ENCODE measurements at regions not wholly inside any gene's neighbourhood (a gene's known extent, or its start where the extent isn't known, plus 50 kb on each side); places are given as distances from the start of the nearest gene placed in this dataset.

DNA sequence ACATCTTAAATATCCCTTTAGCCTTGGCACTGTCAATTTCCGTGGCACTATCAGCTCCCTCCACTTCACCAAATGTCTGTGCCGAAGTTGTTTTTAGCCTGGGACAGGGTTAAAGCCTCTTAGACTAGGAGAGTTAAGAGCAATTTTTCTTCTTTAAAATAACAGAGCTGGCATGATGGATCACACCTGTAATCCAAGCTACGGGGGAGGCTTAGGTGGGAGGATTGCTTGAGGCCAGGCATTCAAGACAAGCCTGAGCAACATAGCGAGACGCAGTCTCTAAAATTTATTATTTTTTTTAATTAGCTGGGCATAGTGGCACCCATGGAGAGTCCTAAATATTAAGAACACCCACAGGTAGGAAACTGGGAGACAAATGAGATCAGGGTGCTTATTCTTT lies 209.8 kb upstream of the MAGEB18 start:
- Histone ChIP-seq H3K4me3 (ENCODE audit: insufficient read length, low read depth) (no peak overlapping the region), H3K4me1 (ENCODE audit: insufficient read depth, insufficient read length) (no peaks in the 10 kb centered on the region), H3K36me3 (ENCODE audit: insufficient read depth, insufficient read length, low read length) (no peaks in the 10 kb centered on the region), H3K9ac (ENCODE audit: insufficient read length, low read depth) (no peak overlapping the region), H3K27me3 (ENCODE audit: insufficient read depth, insufficient read length) (no peaks in the 10 kb centered on the region), H3K9me3 (ENCODE audit: insufficient read depth, low read length) (no peaks in the 10 kb centered on the region)
- DNase-seq (ENCODE audit: low read depth, low spot score), result no peak
- TF ChIP-seq ZNF274 (IDR thresholded peaks at IDR 0.05; ENCODE audit: low read depth, low read length) (no peak), SUZ12 (IDR thresholded peaks at IDR 0.05; ENCODE audit: extremely low read depth, insufficient read depth, insufficient read length) (no peak), YY1 (IDR thresholded peaks at IDR 0.05; ENCODE audit: insufficient read depth, insufficient read length) (no peak)

GRCh38 chrX:25941087-25941486 lies 197.1 kb upstream of the MAGEB18 start:
- Histone ChIP-seq H3K9ac (ENCODE audit: insufficient read length, low read depth) (no peak overlapping the region), H3K36me3 (ENCODE audit: insufficient read depth, insufficient read length, low read length) (no peaks in the 10 kb centered on the region)

GRCh38 chrX:25941559-25942250 lies 196.4 kb upstream of the MAGEB18 start:
- DNase-seq (ENCODE audit: low read depth, low spot score), result no peak
- Histone ChIP-seq H3K4me3 (ENCODE audit: insufficient read length, low read depth) (no peak overlapping the region), H3K36me3 (ENCODE audit: insufficient read depth, insufficient read length, low read length) (no peaks in the 10 kb centered on the region), H3K4me1 (ENCODE audit: insufficient read depth, insufficient read length) (no peaks in the 10 kb centered on the region), H3K27me3 (ENCODE audit: insufficient read depth, insufficient read length) (no peaks in the 10 kb centered on the region), H3K9me3 (ENCODE audit: insufficient read depth, low read length) (no peaks in the 10 kb centered on the region), H3K9ac (ENCODE audit: insufficient read length, low read depth) (no peak overlapping the region)
- TF ChIP-seq SUZ12 (IDR thresholded peaks at IDR 0.05; ENCODE audit: extremely low read depth, insufficient read depth, insufficient read length) (no peak), YY1 (IDR thresholded peaks at IDR 0.05; ENCODE audit: insufficient read depth, insufficient read length) (no peak), ZNF274 (IDR thresholded peaks at IDR 0.05; ENCODE audit: low read depth, low read length) (no peak)

More at GRCh38 chrX:25941087-25941486, 197.1 kb upstream of the MAGEB18 start:
- H3K4me3 ChIP-seq (ENCODE audit: insufficient read length, low read depth), result no peak overlapping the region
- no peak for TF ChIP-seq SUZ12 (IDR thresholded peaks at IDR 0.05; ENCODE audit: extremely low read depth, insufficient read depth, insufficient read length)
- TF ChIP-seq ZNF274 (IDR thresholded peaks at IDR 0.05; ENCODE audit: low read depth, low read length), result no peak
- no peak for TF ChIP-seq YY1 (IDR thresholded peaks at IDR 0.05; ENCODE audit: insufficient read depth, insufficient read length)
- no peaks in the 10 kb centered on the region for H3K9me3 ChIP-seq (ENCODE audit: insufficient read depth, low read length)
- H3K4me1 ChIP-seq (ENCODE audit: insufficient read depth, insufficient read length), result no peaks in the 10 kb centered on the region
- H3K27me3 ChIP-seq (ENCODE audit: insufficient read depth, insufficient read length), result no peaks in the 10 kb centered on the region
- no peak for DNase-seq (ENCODE audit: low read depth, low spot score)

DNA sequence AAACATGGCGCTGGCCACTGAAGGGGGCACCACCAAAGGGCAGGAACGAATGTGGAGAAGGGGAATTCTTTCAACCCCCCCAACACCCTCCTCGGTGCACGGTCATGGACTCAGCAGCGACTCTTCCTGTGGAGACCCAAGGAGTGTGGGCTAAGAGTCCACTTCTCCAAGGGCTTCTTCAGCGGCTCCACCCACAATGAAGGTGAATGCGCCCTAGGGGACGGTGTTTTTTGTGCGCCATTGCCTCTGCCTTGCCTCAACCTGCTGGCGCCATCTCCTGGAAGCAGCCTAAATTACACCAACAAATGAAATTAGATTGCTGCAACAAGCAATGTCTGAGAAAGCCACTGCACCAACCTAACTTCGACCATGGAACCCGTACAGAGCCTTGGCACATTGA lies 169.2 kb upstream of the MAGEB18 start:
- H3K9ac ChIP-seq (ENCODE audit: insufficient read length, low read depth), result no peak overlapping the region
- H3K9me3 ChIP-seq (ENCODE audit: insufficient read depth, low read length), result no peaks in the 10 kb centered on the region
- H3K4me1 ChIP-seq (ENCODE audit: insufficient read depth, insufficient read length), result no peaks in the 10 kb centered on the region
- no peaks in the 10 kb centered on the region for H3K27me3 ChIP-seq (ENCODE audit: insufficient read depth, insufficient read length)
- no peak for TF ChIP-seq YY1 (IDR thresholded peaks at IDR 0.05; ENCODE audit: insufficient read depth, insufficient read length)
- no peak for TF ChIP-seq SUZ12 (IDR thresholded peaks at IDR 0.05; ENCODE audit: extremely low read depth, insufficient read depth, insufficient read length)
- no peak for TF ChIP-seq ZNF274 (IDR thresholded peaks at IDR 0.05; ENCODE audit: low read depth, low read length)
- no peaks in the 10 kb centered on the region for H3K36me3 ChIP-seq (ENCODE audit: insufficient read depth, insufficient read length, low read length)
- no peak overlapping the region for H3K4me3 ChIP-seq (ENCODE audit: insufficient read length, low read depth)
- DNase-seq (ENCODE audit: low read depth, low spot score), result peak; percentile 64

DNA sequence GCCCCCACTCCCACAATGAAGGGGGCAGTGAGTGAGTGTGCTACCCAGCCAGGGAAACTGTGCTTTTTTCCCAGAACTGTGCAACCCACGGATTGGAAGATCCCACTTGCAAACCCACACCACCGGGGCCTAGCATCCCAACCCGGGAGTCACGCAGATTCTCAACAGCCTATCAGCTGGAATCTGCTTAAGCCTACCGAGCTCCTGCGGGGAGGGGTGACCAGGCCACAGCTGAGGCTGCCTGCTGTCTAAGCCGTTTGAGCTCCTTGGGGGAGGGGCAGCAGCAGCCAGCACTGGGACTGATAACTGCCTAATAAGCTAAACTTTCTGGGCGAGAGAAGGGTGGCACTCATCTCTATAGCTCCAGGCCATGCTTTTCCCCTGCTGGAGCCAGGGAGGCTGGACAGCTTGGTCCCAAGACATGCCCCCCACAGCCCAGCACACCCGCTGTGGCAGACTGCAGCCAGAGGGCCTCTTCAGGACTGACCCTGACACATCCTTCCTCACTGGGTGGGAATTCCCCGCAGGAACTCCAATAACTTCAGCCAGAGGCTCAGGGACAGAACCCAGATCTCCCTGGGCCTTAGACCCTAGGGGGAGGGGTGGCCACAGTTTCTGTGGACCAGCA lies 161.3 kb upstream of the MAGEB18 start:
- Histone ChIP-seq H3K36me3 (ENCODE audit: insufficient read depth, insufficient read length, low read length) (no peaks in the 10 kb centered on the region), H3K9ac (ENCODE audit: insufficient read length, low read depth) (no peak overlapping the region), H3K9me3 (ENCODE audit: insufficient read depth, low read length) (no peaks in the 10 kb centered on the region), H3K4me1 (ENCODE audit: insufficient read depth, insufficient read length) (peaks cover 2% of the 10 kb centered on the region), H3K27me3 (ENCODE audit: insufficient read depth, insufficient read length) (no peaks in the 10 kb centered on the region), H3K4me3 (ENCODE audit: insufficient read length, low read depth) (no peak overlapping the region)
- no peak for TF ChIP-seq ZNF274 (IDR thresholded peaks at IDR 0.05; ENCODE audit: low read depth, low read length)
- TF ChIP-seq YY1 (IDR thresholded peaks at IDR 0.05; ENCODE audit: insufficient read depth, insufficient read length), result no peak
- DNase-seq (ENCODE audit: low read depth, low spot score), result peak; percentile 5

DNA sequence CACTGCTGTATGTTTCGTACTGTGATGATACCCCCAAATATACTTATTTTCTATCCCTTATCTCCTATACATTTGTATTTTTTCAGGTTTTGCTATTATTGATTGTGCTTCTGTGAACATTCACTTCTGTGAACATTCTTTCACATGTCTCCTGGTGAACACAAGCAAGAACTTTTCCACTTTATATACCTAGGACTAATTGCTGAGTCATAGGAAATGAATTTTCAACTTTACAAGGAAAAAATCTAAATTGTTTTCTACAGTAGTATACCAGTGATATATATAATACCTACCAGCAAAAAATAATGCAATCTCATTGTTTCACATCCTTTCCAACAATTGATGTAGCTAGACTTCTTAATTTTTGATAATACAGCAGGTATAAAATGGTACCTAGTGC lies 139.5 kb upstream of the MAGEB18 start:
- no peak for DNase-seq (ENCODE audit: low read depth, low spot score)
- Histone ChIP-seq H3K4me3 (ENCODE audit: insufficient read length, low read depth) (no peak overlapping the region), H3K9me3 (ENCODE audit: insufficient read depth, low read length) (no peaks in the 10 kb centered on the region), H3K36me3 (ENCODE audit: insufficient read depth, insufficient read length, low read length) (no peaks in the 10 kb centered on the region), H3K9ac (ENCODE audit: insufficient read length, low read depth) (no peak overlapping the region), H3K27me3 (ENCODE audit: insufficient read depth, insufficient read length) (no peaks in the 10 kb centered on the region), H3K4me1 (ENCODE audit: insufficient read depth, insufficient read length) (no peaks in the 10 kb centered on the region)
- no peak for TF ChIP-seq SUZ12 (IDR thresholded peaks at IDR 0.05; ENCODE audit: extremely low read depth, insufficient read depth, insufficient read length)
- no peak for TF ChIP-seq YY1 (IDR thresholded peaks at IDR 0.05; ENCODE audit: insufficient read depth, insufficient read length)
- no peak for TF ChIP-seq ZNF274 (IDR thresholded peaks at IDR 0.05; ENCODE audit: low read depth, low read length)

- no peak for TF ChIP-seq ZNF274 (IDR thresholded peaks at IDR 0.05; ENCODE audit: low read depth, low read length)
- TF ChIP-seq SUZ12 (IDR thresholded peaks at IDR 0.05; ENCODE audit: extremely low read depth, insufficient read depth, insufficient read length), result no peak
- TF ChIP-seq YY1 (IDR thresholded peaks at IDR 0.05; ENCODE audit: insufficient read depth, insufficient read length), result no peak
- Histone ChIP-seq H3K27me3 (ENCODE audit: insufficient read depth, insufficient read length) (no peaks in the 10 kb centered on the region), H3K4me1 (ENCODE audit: insufficient read depth, insufficient read length) (no peaks in the 10 kb centered on the region), H3K9ac (ENCODE audit: insufficient read length, low read depth) (no peak overlapping the region), H3K4me3 (ENCODE audit: insufficient read length, low read depth) (no peak overlapping the region), H3K36me3 (ENCODE audit: insufficient read depth, insufficient read length, low read length) (no peaks in the 10 kb centered on the region), H3K9me3 (ENCODE audit: insufficient read depth, low read length) (no peaks in the 10 kb centered on the region)
- DNase-seq (ENCODE audit: low read depth, low spot score), result no peak
Measured at GRCh38 chrX:26007462-26007861, 130.7 kb upstream of the MAGEB18 start.
